IPS-NIHi7 (cell line): ENCODE measurements at regions not wholly inside any gene's neighbourhood (a gene's known extent, or its start where the extent isn't known, plus 50 kb on each side); places are given as distances from the start of the nearest gene placed in this dataset.
"Not testable (repeated sequence)": the region's sequence is repeated elsewhere in the genome, so short reads cannot be mapped to it uniquely, and the experiment has no call there.

Experiments
- DNase-seq: peaks from one replicate; pipeline ENCODE4 v3.0.0; 2012; ENCODE audit warnings: mixed read lengths; ENCODE audit errors: extremely low spot score

DNA sequence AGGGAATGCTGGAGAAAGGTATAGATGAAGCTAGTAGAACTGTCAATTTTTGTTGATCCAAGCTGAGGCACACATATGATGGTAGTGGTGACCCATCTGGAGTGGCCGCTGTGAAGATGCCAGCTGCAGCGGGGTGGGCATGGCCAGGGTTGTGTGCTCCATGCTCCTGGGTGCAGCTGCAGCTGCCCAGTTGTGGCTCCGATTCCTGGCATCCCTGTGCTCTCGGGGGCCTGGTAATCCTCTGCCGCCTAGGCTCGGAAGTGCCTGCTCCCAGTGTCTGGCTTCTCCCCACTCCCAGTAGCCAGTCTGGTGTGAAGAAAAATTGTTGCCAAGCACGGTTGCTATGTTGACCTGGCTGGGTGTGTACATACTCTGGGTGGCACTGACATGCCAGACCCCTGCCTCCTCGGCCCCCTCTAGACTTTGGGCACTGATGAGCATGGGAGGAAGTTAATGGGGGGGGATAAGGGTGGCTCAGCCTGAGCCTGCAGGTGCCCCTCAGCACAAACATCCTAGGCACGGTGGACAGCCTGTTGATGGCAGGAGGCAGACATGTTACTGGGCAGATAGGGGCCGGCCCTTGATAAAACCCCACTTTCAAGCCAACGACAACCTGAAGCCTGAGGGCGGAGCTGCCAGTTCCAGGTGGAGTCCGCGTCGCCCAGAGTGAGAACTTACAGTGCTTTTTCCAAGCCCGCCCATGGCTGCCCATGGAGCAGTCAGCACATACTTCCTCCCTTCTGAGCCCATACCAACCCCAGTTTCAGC is 1400.7 kb downstream of the PCDH9 start:
- no peak for DNase-seq

- no peak for DNase-seq
Measured at GRCh38 chr13:65826657-65827056, 1403.5 kb downstream of the PCDH9 start.

GRCh38 chr13:65825039-65825438 is 1405.1 kb downstream of the PCDH9 start:
- DNase-seq: no peak

- no peak for DNase-seq
Measured at GRCh38 chr13:65808061-65808460, 1422.1 kb downstream of the PCDH9 start.

GRCh38 chr13:65803530-65804392 is 1426.4 kb downstream of the PCDH9 start:
- DNase-seq: no peak

GRCh38 chr13:65789815-65790214 is 1440.3 kb downstream of the PCDH9 start:
- no peak for DNase-seq

DNA sequence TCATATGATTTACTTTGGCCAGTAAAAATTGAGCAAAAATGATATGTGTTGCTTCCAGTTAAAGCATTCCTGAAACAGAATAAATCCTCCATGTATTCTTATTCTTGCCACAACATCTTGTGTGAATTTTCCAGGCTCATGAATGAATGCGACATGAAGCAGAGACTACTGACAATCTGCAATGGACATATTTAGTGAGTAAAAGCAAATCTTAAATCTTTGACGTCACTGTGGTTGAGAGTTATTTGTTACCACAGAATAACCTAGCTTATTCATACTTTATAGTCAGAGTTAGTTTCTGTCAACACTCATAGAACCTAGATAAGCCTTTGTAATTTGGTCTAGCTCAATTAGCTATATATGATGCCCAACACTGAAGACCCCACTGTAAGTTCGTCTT is 1443.1 kb downstream of the PCDH9 start:
- DNase-seq: no peak

GRCh38 chr13:65784088-65784816 is 1445.9 kb downstream of the PCDH9 start:
- DNase-seq: no peak

DNA sequence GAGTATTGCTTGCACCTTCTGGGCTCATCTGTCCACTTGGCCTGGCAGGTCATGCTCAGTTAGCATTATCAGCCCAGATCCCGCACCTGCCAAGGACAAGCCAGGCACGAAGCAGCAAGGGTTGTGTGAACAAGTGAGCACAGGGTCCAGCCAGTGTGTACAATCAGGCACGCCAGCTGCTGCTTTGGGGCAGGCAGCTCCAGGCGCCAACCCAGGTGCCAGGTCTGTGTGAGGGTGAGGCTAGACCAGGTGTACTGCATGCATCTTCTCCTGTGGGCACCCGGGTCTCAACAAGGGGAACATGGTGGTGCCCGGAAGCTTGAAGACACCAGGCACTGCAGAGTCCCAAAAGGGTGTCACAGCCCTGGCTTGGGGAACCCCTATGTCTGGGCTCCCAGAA is 1446.8 kb downstream of the PCDH9 start:
- DNase-seq: no peak

DNA sequence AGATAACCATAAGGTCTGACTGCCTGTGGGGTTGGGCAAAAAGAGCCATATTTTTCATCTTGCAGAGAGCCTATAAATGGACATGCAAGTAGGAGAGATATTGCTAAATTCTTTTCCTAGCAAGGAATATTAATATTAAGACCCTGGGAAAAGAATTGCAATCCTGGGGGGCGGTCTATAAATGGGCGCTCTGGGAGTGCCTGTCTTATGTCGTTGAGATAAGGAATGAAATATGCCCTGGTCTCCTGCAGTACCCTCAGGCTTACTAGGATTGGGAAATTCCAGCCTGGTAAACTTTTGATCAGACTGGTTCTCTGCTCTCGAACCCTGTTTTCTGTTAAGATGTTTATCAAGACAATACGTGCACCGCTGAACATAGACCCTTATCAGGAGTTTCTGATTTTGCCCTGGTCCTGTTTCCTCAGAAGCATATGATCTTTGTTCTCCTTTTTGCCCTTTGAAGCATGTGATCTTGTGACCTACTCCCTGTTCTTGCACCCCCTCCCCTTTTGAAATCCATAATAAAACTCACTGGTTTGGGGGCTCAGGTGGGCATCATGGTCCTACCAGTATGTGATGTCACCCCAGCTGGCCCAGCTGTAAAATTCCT is 1458.3 kb downstream of the PCDH9 start:
- not testable (repeated sequence) for DNase-seq

DNA sequence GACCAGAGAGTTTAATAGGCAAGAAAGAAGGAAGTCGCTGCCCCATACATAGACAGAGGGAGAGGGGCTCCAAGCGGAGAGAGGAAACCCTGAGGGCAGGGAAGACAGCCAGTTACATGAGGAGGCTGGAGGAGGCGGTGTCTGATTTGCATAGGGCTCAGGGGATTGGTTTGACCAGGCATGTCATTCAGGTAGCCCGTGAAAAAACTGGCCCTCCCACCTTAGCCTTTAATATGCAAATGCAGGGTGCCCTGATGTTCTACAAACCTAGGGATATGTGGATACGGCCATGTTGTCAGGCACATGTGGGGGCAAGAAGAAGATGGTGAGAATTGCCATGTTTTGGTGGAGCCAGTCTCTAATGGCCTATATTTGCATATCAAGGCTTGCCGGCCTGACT is 1461.6 kb downstream of the PCDH9 start:
- DNase-seq: peak; percentile 12

GRCh38 chr13:65763811-65764210 is 1466.3 kb downstream of the PCDH9 start:
- no peak for DNase-seq

GRCh38 chr13:65762012-65762411 is 1468.1 kb downstream of the PCDH9 start:
- DNase-seq: no peak

DNA sequence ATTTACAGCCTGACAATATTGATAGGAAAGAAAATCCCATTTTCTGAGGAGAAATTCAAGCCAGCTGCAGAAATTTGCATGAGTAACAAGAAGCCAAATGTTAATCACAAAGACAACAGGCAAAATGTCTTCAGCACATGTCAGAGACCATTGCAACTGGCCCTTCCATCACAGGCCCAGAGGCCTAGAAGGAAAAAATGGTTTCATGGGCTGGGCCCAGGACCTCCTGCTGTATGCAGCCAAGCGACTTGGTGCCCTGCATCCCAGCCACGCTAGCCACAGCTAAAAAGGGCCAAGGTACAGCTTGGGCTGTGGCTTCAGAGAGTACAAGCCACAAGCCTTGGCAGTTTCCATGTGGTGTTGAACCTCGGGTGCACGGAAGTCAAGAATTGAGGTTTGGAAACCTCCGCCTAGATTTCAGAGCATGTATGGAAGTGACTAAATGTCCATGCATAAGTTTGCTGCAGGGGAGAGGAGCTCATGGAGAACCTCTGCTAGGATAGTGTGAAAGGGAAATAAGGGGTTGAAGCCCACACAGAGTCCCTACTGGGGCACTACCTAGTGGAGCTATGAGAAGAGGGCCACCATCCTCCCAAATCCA is 1474.0 kb downstream of the PCDH9 start:
- no peak for DNase-seq

GRCh38 chr13:65748227-65748626 is 1481.9 kb downstream of the PCDH9 start:
- DNase-seq: no peak

DNA sequence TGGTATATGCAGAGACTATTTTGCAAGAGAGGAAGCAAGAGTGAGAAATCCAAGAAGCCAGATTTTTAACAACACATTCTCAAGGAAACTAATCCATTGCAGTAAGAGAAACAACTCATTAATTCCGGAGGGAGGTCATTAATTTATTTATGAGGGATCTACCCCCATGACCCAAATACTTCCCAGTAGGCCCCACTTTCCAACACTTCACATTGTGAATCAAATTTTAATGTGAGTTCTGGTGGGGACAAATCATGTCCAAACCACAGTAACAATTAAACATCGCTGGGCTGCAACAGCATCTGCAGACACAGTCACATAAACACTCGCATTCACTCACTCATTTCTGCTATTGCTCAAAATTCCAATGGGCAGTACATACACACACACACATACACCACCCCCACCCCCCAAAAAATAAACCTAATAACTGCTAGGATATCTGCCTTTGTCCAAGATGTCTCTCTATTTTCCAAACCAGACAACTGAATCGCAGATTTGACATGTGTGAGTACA is 1483.7 kb downstream of the PCDH9 start:
- DNase-seq: no peak

DNA sequence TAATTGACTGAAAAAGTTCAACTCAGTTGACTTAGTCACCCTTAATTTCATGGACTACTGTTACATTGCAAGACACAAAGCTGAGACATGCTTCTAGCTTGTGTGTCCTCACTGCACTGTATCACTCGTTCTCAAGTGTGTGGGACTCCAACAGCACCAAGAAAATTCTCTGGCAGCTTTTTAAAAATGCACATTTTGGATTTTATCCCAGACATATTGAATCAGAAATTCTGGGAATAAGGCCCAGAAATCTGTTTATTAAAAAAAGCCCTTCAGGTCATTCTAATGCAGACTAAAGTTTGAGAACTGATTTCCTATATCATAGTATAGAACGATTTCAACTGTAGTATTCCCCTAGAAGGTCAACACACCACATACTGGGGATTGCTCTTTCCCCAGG is 1485.3 kb downstream of the PCDH9 start:
- DNase-seq: no peak

- no peak for DNase-seq
Measured at GRCh38 chr13:65733110-65733509, 1497.0 kb downstream of the PCDH9 start.

DNA sequence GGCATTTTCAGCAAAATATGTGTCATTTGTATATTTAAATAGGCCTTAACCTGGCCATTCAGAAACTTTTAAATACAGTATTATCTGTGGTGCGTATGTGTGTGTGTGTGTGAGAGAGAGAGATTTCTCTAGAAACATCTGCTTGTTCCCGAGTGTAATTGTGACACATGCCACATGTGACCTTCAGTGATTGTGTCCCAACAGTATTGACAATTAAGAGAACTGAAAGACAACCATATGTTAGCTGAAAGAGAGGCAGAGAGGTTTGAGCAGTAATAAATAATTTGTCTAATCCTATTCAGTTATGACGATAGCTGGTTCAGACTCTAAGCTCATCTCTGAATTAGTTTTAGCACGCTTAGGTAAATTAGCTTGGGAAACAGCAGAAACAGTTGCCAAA is 1503.1 kb downstream of the PCDH9 start:
- no peak for DNase-seq

- DNase-seq: no peak
Measured at GRCh38 chr13:65725006-65725405, 1505.1 kb downstream of the PCDH9 start.

DNA sequence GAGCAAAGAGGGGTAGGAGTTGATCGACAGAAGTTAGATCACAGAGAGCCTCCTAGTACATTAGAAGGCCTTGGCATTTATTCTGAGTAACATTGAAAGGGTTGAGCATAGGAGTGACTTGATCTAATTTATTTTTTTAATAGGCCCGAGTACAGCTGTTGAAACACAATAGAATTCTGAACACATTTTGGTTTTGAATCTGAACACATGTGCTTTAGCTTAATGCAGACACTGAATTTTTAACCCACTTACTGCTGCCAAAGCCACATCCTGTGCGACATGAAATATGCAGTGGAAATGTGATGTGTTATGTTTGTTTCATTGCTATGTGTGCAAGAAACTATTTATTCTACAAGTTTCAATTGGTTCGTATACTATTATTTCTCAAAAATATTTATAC is 1505.9 kb downstream of the PCDH9 start:
- no peak for DNase-seq
